VCaP (cell line): ENCODE measurements at regions not wholly inside any gene's neighbourhood (a gene's known extent, or its start where the extent isn't known, plus 50 kb on each side); places are given as distances from the start of the nearest gene placed in this dataset.

Experiments
- H3K27ac ChIP-seq: fragments of 450-650 bp; 2 replicates; pipeline ENCODE4 v1.5.1; 2017
- CTCF ChIP-seq: fragments of 450-650 bp; conservative IDR thresholded peaks from 2 replicates; pipeline ENCODE4 v1.5.1; 2017; ENCODE audit warnings: mild to moderate bottlenecking, moderate library complexity

DNA sequence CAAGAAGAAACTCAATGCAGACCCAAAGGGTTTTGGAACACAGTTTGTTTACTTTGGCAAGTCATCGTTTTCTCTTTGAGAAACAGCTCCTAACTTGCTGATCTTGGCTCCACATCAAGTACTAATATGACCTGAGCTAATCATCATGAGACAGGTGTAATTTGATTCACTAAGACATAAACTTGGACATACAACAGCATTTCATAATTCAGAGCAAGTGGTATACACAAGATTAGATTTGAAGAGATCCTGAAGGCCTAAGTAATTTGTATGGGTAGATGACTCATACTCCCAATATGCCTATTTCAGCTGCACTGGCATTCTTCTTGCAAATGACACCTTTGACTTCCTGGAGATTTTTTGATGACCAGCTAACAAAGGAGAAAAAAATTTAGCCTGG lies 1521.7 kb downstream of the RPA4 start:
- H3K27ac ChIP-seq, result no peak overlapping the region
- no peak for TF ChIP-seq CTCF

GRCh38 chrX:98407584-98407983 lies 1523.9 kb downstream of the RPA4 start:
- TF ChIP-seq CTCF, result no peak

DNA sequence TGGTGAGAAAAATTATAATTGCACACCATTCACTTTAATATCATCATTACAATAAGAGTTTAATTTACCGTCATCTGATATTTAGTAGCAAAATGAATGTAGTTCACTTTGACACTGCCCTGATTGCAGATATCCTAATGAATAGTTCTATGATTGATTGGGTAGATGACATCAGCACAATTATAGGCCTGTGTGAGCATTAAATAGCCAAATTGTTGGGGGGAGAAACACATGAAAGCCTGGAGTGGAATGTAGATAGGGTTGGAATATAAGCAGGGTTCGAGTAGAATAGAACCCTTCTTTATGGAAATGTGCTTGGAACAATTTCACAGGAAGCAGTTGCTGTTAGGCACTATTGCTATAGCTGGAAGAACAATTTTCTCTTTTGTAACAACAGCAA lies 1526.2 kb downstream of the RPA4 start:
- no peak for TF ChIP-seq CTCF
- H3K27ac ChIP-seq, result no peak overlapping the region

More at GRCh38 chrX:98407584-98407983, 1523.9 kb downstream of the RPA4 start:
- H3K27ac ChIP-seq, result no peak overlapping the region

- no peak for TF ChIP-seq CTCF
- H3K27ac ChIP-seq, result no peak overlapping the region
These were observed 1528.3 kb downstream of the RPA4 start for GRCh38 chrX:98412058-98412457.

DNA sequence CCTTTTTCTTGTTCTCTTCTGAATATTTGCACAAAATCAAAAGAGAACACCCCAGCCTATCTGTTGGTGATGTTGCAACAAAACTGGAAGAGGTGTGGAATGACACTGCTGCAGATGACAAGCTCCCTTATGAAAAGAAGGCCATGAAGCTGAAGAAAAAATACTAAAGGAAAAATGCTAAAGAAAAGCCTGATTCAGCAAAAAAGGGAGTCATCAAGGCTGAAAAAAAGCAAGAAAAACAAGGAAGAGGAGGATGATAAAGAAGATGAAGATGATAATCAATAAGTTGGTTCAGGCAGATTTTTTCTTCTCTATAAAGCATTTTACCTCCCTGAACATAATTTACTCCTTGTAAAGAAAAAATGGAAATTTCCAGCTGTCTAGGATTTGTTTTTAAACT lies 1538.8 kb downstream of the RPA4 start:
- H3K27ac ChIP-seq, result no peak overlapping the region
- no peak for TF ChIP-seq CTCF

GRCh38 chrX:98432413-98432812 lies 1548.7 kb downstream of the RPA4 start:
- TF ChIP-seq CTCF, result no peak
- H3K27ac ChIP-seq, result no peak overlapping the region

- H3K27ac ChIP-seq, result no peak overlapping the region
- TF ChIP-seq CTCF, result no peak
These were observed 1564.8 kb downstream of the RPA4 start for GRCh38 chrX:98448524-98448923.

- no peak overlapping the region for H3K27ac ChIP-seq
- no peak for TF ChIP-seq CTCF
These were observed 1568.7 kb downstream of the RPA4 start for GRCh38 chrX:98452456-98452855.
